ENCODE measurements at regions not wholly inside any gene's neighbourhood (a gene's known extent, or its start where the extent isn't known, plus 50 kb on each side); places are given as distances from the start of the nearest gene placed in this dataset.

DNA sequence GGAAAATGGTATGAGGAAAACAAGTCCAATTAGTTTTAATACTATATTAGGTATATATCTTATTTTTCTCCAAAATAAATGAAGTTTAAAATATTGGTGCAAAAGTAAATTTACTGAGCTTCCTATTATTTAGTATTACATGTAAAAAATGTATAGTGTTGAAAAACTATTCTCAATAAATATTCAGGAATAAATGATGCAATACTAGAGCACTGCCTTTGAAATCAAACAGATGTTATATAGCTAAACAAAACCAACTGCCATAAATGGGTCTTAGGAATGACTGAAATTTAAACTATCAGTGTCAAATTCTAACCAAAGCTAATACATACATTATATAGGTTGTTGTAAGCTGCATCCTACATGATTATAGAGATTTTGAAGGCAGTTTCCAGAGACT, 1434.0 kb upstream of the LRRTM3 start:
- Histone ChIP-seq H2AK5ac (ENCODE audit: low read depth, low read length) (no peak overlapping the region), H3K36me3 (replicated peaks in 1 of 2; ENCODE audit: control insufficient read depth in 2 of 2, insufficient read depth in 2 of 2, low read length in 2 of 2) (no peaks in the 10 kb centered on the region), H2BK5ac (ENCODE audit: low read length) (no peak overlapping the region), H3K27me3 (ENCODE audit: control insufficient read depth in 3 of 3, insufficient read depth in 3 of 3, low read depth in 1 of 3, low read length in 3 of 3) (no peaks in the 10 kb centered on the region), H2BK12ac (ENCODE audit: low read length) (no peak overlapping the region), H2BK120ac (ENCODE audit: low read depth, low read length) (no peak overlapping the region), H4K91ac (ENCODE audit: low read depth, low read length, poor library complexity) (no peak overlapping the region), H3K27ac (replicated peaks; ENCODE audit: low read length) (no peak overlapping the region), H3K18ac (ENCODE audit: low read length) (no peak overlapping the region), H3K4me3 (ENCODE audit: low read length in 2 of 2) (no peak overlapping the region), H3K9ac (ENCODE audit: low read depth, low read length, poor library complexity) (no peak overlapping the region), H3K14ac (ENCODE audit: low read length) (no peak overlapping the region), H2AFZ (ENCODE audit: low read length) (no peak overlapping the region), H3K79me1 (ENCODE audit: low read depth, low read length) (no peaks in the 10 kb centered on the region), H2BK15ac (ENCODE audit: low read length) (no peak overlapping the region), H3K4me2 (ENCODE audit: insufficient read depth, low read length, poor library complexity, severe bottlenecking) (no peak overlapping the region), H3K9me3 (replicated peaks in 1 of 2; ENCODE audit: control insufficient read depth in 2 of 2, insufficient read depth in 1 of 2, low read depth in 1 of 2, low read length in 2 of 2) (no peaks in the 10 kb centered on the region), H3K4me1 (ENCODE audit: control insufficient read depth in 2 of 2, insufficient read depth in 1 of 2, low read depth in 1 of 2, low read length in 2 of 2) (no peaks in the 10 kb centered on the region), H4K8ac (ENCODE audit: low read depth, low read length) (no peak overlapping the region), H3K23ac (ENCODE audit: low read depth, low read length, poor library complexity) (no peak overlapping the region), H3K4ac (ENCODE audit: low read length) (no peak overlapping the region)
- DNase-seq (ENCODE audit: low spot score), result no peak

DNA sequence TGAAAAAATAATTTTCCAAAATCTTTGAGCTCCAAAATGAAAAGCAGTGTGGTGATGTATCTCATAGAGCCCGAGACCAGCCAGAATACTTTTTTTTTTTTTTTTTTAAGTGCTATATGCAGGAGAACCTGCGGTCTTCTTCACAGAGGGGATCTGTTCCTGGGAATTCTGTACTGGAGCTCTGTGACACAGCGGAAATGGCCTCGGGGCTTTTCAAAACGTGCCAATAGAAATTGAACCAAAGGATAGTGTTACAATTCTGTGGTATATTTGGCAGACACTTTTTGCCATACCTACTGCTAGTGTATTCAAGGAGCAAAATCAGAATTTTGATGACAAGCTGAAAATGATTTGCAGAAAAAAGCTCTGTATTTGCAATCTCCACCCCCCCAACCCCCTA, 1429.3 kb upstream of the LRRTM3 start:
- Histone ChIP-seq H3K27ac (replicated peaks; ENCODE audit: low read length) (no peak overlapping the region), H3K18ac (ENCODE audit: low read length) (no peak overlapping the region), H3K4ac (ENCODE audit: low read length) (no peak overlapping the region), H3K4me2 (ENCODE audit: insufficient read depth, low read length, poor library complexity, severe bottlenecking) (no peak overlapping the region), H2BK12ac (ENCODE audit: low read length) (no peak overlapping the region), H3K23ac (ENCODE audit: low read depth, low read length, poor library complexity) (no peak overlapping the region), H2BK15ac (ENCODE audit: low read length) (no peak overlapping the region), H3K27me3 (ENCODE audit: control insufficient read depth in 3 of 3, insufficient read depth in 3 of 3, low read depth in 1 of 3, low read length in 3 of 3) (no peaks in the 10 kb centered on the region), H4K8ac (ENCODE audit: low read depth, low read length) (no peak overlapping the region), H2AK5ac (ENCODE audit: low read depth, low read length) (no peak overlapping the region), H4K91ac (ENCODE audit: low read depth, low read length, poor library complexity) (no peak overlapping the region), H2BK120ac (ENCODE audit: low read depth, low read length) (no peak overlapping the region), H2AFZ (ENCODE audit: low read length) (no peak overlapping the region), H3K79me1 (ENCODE audit: low read depth, low read length) (no peaks in the 10 kb centered on the region), H3K4me1 (ENCODE audit: control insufficient read depth in 2 of 2, insufficient read depth in 1 of 2, low read depth in 1 of 2, low read length in 2 of 2) (no peaks in the 10 kb centered on the region), H3K4me3 (ENCODE audit: low read length in 2 of 2) (no peak overlapping the region), H3K9ac (ENCODE audit: low read depth, low read length, poor library complexity) (no peak overlapping the region), H3K14ac (ENCODE audit: low read length) (no peak overlapping the region), H2BK5ac (ENCODE audit: low read length) (no peak overlapping the region), H3K9me3 (replicated peaks in 1 of 2; ENCODE audit: control insufficient read depth in 2 of 2, insufficient read depth in 1 of 2, low read depth in 1 of 2, low read length in 2 of 2) (no peaks in the 10 kb centered on the region), H3K36me3 (replicated peaks in 1 of 2; ENCODE audit: control insufficient read depth in 2 of 2, insufficient read depth in 2 of 2, low read length in 2 of 2) (no peaks in the 10 kb centered on the region)
- no CpG with 5 or more reads among the region's 5 CpGs for whole genome bisulfite sequencing, 2 donors (ENCODE audit: extremely low coverage in 2 of 2, insufficient read length in 2 of 2, insufficient replicate concordance in 1 of 2)
- no peak for DNase-seq (ENCODE audit: low spot score)

DNA sequence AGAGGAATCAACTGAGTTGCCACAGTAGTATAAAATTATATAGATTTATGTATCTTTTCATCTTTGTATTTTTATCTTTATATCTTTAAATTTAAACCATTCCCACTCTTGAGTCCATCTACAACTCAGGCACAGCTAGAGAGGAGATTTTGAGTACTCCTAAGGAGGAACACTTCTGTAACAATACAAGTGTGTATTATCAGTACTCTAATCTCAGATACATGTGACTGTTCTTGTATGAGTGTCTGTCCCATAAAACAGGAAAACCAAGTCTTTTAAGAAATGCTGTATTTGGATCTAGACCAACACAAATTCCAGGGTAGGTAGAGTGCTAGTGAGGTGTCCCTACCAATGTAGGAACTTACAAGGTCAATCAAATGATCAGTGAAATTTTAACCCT, 1428.0 kb upstream of the LRRTM3 start:
- no peak overlapping the region for H3K23ac ChIP-seq (ENCODE audit: low read depth, low read length, poor library complexity)
- no peak overlapping the region for H4K8ac ChIP-seq (ENCODE audit: low read depth, low read length)
- no peaks in the 10 kb centered on the region for H3K27me3 ChIP-seq (ENCODE audit: control insufficient read depth in 3 of 3, insufficient read depth in 3 of 3, low read depth in 1 of 3, low read length in 3 of 3)
- no peak overlapping the region for H2AFZ ChIP-seq (ENCODE audit: low read length)
- H3K9ac ChIP-seq (ENCODE audit: low read depth, low read length, poor library complexity), result no peak overlapping the region
- H3K18ac ChIP-seq (ENCODE audit: low read length), result no peak overlapping the region
- H4K91ac ChIP-seq (ENCODE audit: low read depth, low read length, poor library complexity), result no peak overlapping the region
- no peaks in the 10 kb centered on the region for H3K79me1 ChIP-seq (ENCODE audit: low read depth, low read length)
- H2BK120ac ChIP-seq (ENCODE audit: low read depth, low read length), result no peak overlapping the region
- DNase-seq (ENCODE audit: low spot score), result no peak
- H2BK12ac ChIP-seq (ENCODE audit: low read length), result no peak overlapping the region
- H3K27ac ChIP-seq (replicated peaks; ENCODE audit: low read length), result no peak overlapping the region
- no peak overlapping the region for H2BK15ac ChIP-seq (ENCODE audit: low read length)
- H3K9me3 ChIP-seq (replicated peaks in 1 of 2; ENCODE audit: control insufficient read depth in 2 of 2, insufficient read depth in 1 of 2, low read depth in 1 of 2, low read length in 2 of 2), result no peaks in the 10 kb centered on the region
- no peak overlapping the region for H2AK5ac ChIP-seq (ENCODE audit: low read depth, low read length)
- no peak overlapping the region for H2BK5ac ChIP-seq (ENCODE audit: low read length)
- no peak overlapping the region for H3K4me2 ChIP-seq (ENCODE audit: insufficient read depth, low read length, poor library complexity, severe bottlenecking)
- H3K36me3 ChIP-seq (replicated peaks in 1 of 2; ENCODE audit: control insufficient read depth in 2 of 2, insufficient read depth in 2 of 2, low read length in 2 of 2), result no peaks in the 10 kb centered on the region
- H3K14ac ChIP-seq (ENCODE audit: low read length), result no peak overlapping the region
- no peaks in the 10 kb centered on the region for H3K4me1 ChIP-seq (ENCODE audit: control insufficient read depth in 2 of 2, insufficient read depth in 1 of 2, low read depth in 1 of 2, low read length in 2 of 2)
- no peak overlapping the region for H3K4ac ChIP-seq (ENCODE audit: low read length)
- no peak overlapping the region for H3K4me3 ChIP-seq (ENCODE audit: low read length in 2 of 2)

DNA sequence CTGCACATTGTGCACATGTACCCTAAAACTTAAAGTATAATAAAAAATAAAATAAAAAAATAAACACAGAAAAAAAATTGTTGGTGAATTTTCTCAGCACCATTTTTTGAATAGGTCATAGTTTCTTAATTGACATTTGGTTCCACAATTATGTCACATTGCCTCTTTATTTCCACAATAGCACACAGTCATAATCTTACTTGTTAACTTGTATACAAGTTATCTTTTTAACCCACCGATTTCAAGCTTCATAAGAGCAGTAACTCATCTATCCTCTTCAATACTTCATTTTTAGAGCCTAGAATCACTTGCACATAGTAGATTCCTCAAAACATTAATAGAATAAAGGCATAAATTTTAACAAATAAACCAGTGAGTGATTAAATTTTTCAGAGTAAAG, 1425.1 kb upstream of the LRRTM3 start:
- DNase-seq (ENCODE audit: low spot score), result no peak
- Histone ChIP-seq H2AK5ac (ENCODE audit: low read depth, low read length) (no peak overlapping the region), H2BK12ac (ENCODE audit: low read length) (no peak overlapping the region), H3K18ac (ENCODE audit: low read length) (no peak overlapping the region), H3K79me1 (ENCODE audit: low read depth, low read length) (no peaks in the 10 kb centered on the region), H3K23ac (ENCODE audit: low read depth, low read length, poor library complexity) (no peak overlapping the region), H3K4me3 (ENCODE audit: low read length in 2 of 2) (no peak overlapping the region), H3K14ac (ENCODE audit: low read length) (no peak overlapping the region), H2BK120ac (ENCODE audit: low read depth, low read length) (no peak overlapping the region), H3K4ac (ENCODE audit: low read length) (no peak overlapping the region), H2AFZ (ENCODE audit: low read length) (no peak overlapping the region), H3K27me3 (ENCODE audit: control insufficient read depth in 3 of 3, insufficient read depth in 3 of 3, low read depth in 1 of 3, low read length in 3 of 3) (no peaks in the 10 kb centered on the region), H3K9ac (ENCODE audit: low read depth, low read length, poor library complexity) (no peak overlapping the region), H4K8ac (ENCODE audit: low read depth, low read length) (no peak overlapping the region), H2BK15ac (ENCODE audit: low read length) (no peak overlapping the region), H3K4me1 (ENCODE audit: control insufficient read depth in 2 of 2, insufficient read depth in 1 of 2, low read depth in 1 of 2, low read length in 2 of 2) (no peaks in the 10 kb centered on the region), H2BK5ac (ENCODE audit: low read length) (no peak overlapping the region), H3K4me2 (ENCODE audit: insufficient read depth, low read length, poor library complexity, severe bottlenecking) (no peak overlapping the region), H3K36me3 (replicated peaks in 1 of 2; ENCODE audit: control insufficient read depth in 2 of 2, insufficient read depth in 2 of 2, low read length in 2 of 2) (no peaks in the 10 kb centered on the region), H4K91ac (ENCODE audit: low read depth, low read length, poor library complexity) (no peak overlapping the region), H3K9me3 (replicated peaks in 1 of 2; ENCODE audit: control insufficient read depth in 2 of 2, insufficient read depth in 1 of 2, low read depth in 1 of 2, low read length in 2 of 2) (no peaks in the 10 kb centered on the region), H3K27ac (replicated peaks; ENCODE audit: low read length) (no peak overlapping the region)
- no CpG with 5 or more reads among the region's 1 CpG for WGBS, 2 donors (ENCODE audit: extremely low coverage in 2 of 2, insufficient read length in 2 of 2, insufficient replicate concordance in 1 of 2)

All from neuronal stem cell (in vitro differentiated cells).